ENCODE measurements at regions not wholly inside any gene's neighbourhood (a gene's known extent, or its start where the extent isn't known, plus 50 kb on each side); places are given as distances from the start of the nearest gene placed in this dataset.
A peak's percentile ranks its signal among the peaks of the same experiment; 100 is the strongest.

DNA sequence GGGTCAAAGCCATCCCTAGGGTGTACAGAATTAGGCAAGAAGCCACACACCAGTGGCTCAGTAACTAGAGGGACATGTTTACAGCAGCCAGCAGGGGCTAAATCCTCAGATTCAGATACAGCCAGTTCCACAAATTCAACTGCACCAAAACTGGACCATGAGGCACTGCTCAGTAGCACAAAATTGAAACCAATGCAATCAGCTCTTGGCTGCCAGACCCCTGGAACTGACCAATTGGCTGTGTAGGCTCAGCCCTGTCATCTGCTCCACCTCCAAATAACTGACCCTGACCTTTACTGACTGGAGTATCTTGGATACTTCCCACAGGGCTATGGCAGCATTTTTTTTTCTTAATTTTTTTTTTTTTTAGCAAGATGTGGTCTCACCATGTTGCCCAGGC lies 226.5 kb downstream of the FOXO1 start:
- no peak overlapping the region for H3K4me2 ChIP-seq (ENCODE audit: control insufficient read depth, extremely low read depth, insufficient read depth, low read depth, low read length)
- no peaks in the 10 kb centered on the region for H3K27me3 ChIP-seq (ENCODE audit: control insufficient read depth, extremely low read depth, insufficient read depth, low read length)
- DNase-seq (ENCODE audit: low read depth, low spot score): no peak
- H4K20me1 ChIP-seq (ENCODE audit: control insufficient read depth, extremely low read depth, insufficient read depth, low read length): no peaks in the 10 kb centered on the region
- peaks cover 4% of the 10 kb centered on the region for H3K4me1 ChIP-seq (ENCODE audit: control insufficient read depth, extremely low read depth, insufficient read depth, low read length)
- dilution Hi-C loops (cut with MboI; ENCODE audit: extremely low pct_ligation_motif_present, low sequenced_read_pairs): no loop called here
- no peak overlapping the region for H3K9ac ChIP-seq (ENCODE audit: control insufficient read depth, extremely low read depth, insufficient read depth, low read length)
- FAIRE-seq: no peak
- H3K9me3 ChIP-seq (ENCODE audit: control insufficient read depth, low read depth, low read length): no peaks in the 10 kb centered on the region
- no peaks in the 10 kb centered on the region for H3K79me2 ChIP-seq (ENCODE audit: control insufficient read depth, insufficient read depth, low read length)
- no peak overlapping the region for H3K27ac ChIP-seq (ENCODE audit: control insufficient read depth, insufficient read depth, low read length)
- H2AFZ ChIP-seq (ENCODE audit: control insufficient read depth, low read length): no peak overlapping the region
- no peak overlapping the region for H3K4me3 ChIP-seq (ENCODE audit: control insufficient read depth in 2 of 3, extremely low read depth in 1 of 3, insufficient read depth in 2 of 3, low read depth in 1 of 3, low read length in 3 of 3)
- H3K36me3 ChIP-seq (ENCODE audit: control insufficient read depth in 2 of 2, extremely low read depth in 1 of 2, insufficient read depth in 2 of 2, low read length in 2 of 2): no peaks in the 10 kb centered on the region
- no peaks in the 10 kb centered on the region for H3K9me1 ChIP-seq (ENCODE audit: control insufficient read depth, extremely low read depth, insufficient read depth, low read length)
- no peak for TF ChIP-seq EZH2 (IDR thresholded peaks at IDR 0.05; ENCODE audit: low read length)
- TF ChIP-seq, protein P1, sequence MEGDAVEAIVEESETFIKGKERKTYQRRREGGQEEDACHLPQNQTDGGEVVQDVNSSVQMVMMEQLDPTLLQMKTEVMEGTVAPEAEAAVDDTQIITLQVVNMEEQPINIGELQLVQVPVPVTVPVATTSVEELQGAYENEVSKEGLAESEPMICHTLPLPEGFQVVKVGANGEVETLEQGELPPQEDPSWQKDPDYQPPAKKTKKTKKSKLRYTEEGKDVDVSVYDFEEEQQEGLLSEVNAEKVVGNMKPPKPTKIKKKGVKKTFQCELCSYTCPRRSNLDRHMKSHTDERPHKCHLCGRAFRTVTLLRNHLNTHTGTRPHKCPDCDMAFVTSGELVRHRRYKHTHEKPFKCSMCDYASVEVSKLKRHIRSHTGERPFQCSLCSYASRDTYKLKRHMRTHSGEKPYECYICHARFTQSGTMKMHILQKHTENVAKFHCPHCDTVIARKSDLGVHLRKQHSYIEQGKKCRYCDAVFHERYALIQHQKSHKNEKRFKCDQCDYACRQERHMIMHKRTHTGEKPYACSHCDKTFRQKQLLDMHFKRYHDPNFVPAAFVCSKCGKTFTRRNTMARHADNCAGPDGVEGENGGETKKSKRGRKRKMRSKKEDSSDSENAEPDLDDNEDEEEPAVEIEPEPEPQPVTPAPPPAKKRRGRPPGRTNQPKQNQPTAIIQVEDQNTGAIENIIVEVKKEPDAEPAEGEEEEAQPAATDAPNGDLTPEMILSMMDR (optimal IDR thresholded peaks at IDR 0.05 in 1 of 3, IDR thresholded peaks at IDR 0.05 in 1 of 3, conservative IDR thresholded peaks at IDR 0.05 in 1 of 3; ENCODE audit: extremely low read depth in 1 of 3, insufficient read depth in 2 of 3, low read length in 3 of 3): no peak

GRCh38 chr13:40440990-40441820 lies 225.2 kb downstream of the FOXO1 start:
- no peak overlapping the region for H3K9ac ChIP-seq (ENCODE audit: control insufficient read depth, extremely low read depth, insufficient read depth, low read length)
- H3K4me3 ChIP-seq (ENCODE audit: control insufficient read depth in 2 of 3, extremely low read depth in 1 of 3, insufficient read depth in 2 of 3, low read depth in 1 of 3, low read length in 3 of 3): no peak overlapping the region
- peaks cover 8% of the 10 kb centered on the region for H3K4me1 ChIP-seq (ENCODE audit: control insufficient read depth, extremely low read depth, insufficient read depth, low read length)
- H3K9me3 ChIP-seq (ENCODE audit: control insufficient read depth, low read depth, low read length): no peaks in the 10 kb centered on the region
- DNase-seq (ENCODE audit: low read depth, low spot score) (no peak), FAIRE-seq (no peak)
- no peaks in the 10 kb centered on the region for H3K9me1 ChIP-seq (ENCODE audit: control insufficient read depth, extremely low read depth, insufficient read depth, low read length)
- no peaks in the 10 kb centered on the region for H3K79me2 ChIP-seq (ENCODE audit: control insufficient read depth, insufficient read depth, low read length)
- H3K27me3 ChIP-seq (ENCODE audit: control insufficient read depth, extremely low read depth, insufficient read depth, low read length): no peaks in the 10 kb centered on the region
- H3K27ac ChIP-seq (ENCODE audit: control insufficient read depth, insufficient read depth, low read length): no peak overlapping the region
- no peaks in the 10 kb centered on the region for H4K20me1 ChIP-seq (ENCODE audit: control insufficient read depth, extremely low read depth, insufficient read depth, low read length)
- dilution Hi-C loops (cut with MboI; ENCODE audit: extremely low pct_ligation_motif_present, low sequenced_read_pairs): no loop called here
- TF ChIP-seq, protein P1 (optimal IDR thresholded peaks at IDR 0.05 in 1 of 3, IDR thresholded peaks at IDR 0.05 in 1 of 3, conservative IDR thresholded peaks at IDR 0.05 in 1 of 3; ENCODE audit: extremely low read depth in 1 of 3, insufficient read depth in 2 of 3, low read length in 3 of 3): no peak
- no peaks in the 10 kb centered on the region for H3K36me3 ChIP-seq (ENCODE audit: control insufficient read depth in 2 of 2, extremely low read depth in 1 of 2, insufficient read depth in 2 of 2, low read length in 2 of 2)
- peak overlapping the region; percentile 24 for H2AFZ ChIP-seq (ENCODE audit: control insufficient read depth, low read length)
- H3K4me2 ChIP-seq (ENCODE audit: control insufficient read depth, extremely low read depth, insufficient read depth, low read depth, low read length): no peak overlapping the region

Measured in keratinocyte (primary cell).